IMR-90 (cell line): ENCODE measurements at regions not wholly inside any gene's neighbourhood (a gene's known extent, or its start where the extent isn't known, plus 50 kb on each side); places are given as distances from the start of the nearest gene placed in this dataset.

Experiments used
- ATAC-seq: fragments of 200-7000 bp; cut with Tn5 transposase; 2 replicates; pipeline ENCODE4 v1.9.1; 2020; ENCODE audit warnings: low read depth, mild to moderate bottlenecking, moderate library complexity
- BruUV-seq: library from RNA; stranded (reverse); fragments of 400-500 nt; replicated peaks from 2 replicates; lab custom pipeline; 2021; lab: Mats Ljungman, UMichigan
- CTCF ChIA-PET: fragments of 300-600 bp; formaldehyde crosslinking; extraction: SDS; loops from one replicate; lab custom pipeline; 2021; ENCODE audit warnings: antibody characterized with exemption; lab: Yijun Ruan, JAX
- POLR2A ChIA-PET: fragments of 300-600 bp; sonication (Branson Sonifier 250); formaldehyde crosslinking; loops from one replicate; lab custom pipeline; 2022; ENCODE audit warnings: antibody characterized with exemption; ENCODE audit not compliant: unreplicated experiment; lab: Charles Lee
- DNase-seq: peaks from one replicate; pipeline ENCODE4 v3.0.0; 2013
- H2AFZ ChIP-seq: replicated peaks from 2 replicates; pipeline ENCODE3; 2013; ENCODE audit warnings: low read length, mild to moderate bottlenecking; ENCODE audit not compliant: poor library complexity
- H2AK5ac ChIP-seq: 2 replicates; pipeline ENCODE4 v1.6.1; 2013; ENCODE audit warnings: low read depth, low read length, inconsistent platforms
- H2AK9ac ChIP-seq: replicated peaks from 2 replicates; pipeline ENCODE3; 2013; ENCODE audit warnings: mild to moderate bottlenecking, low read depth, low read length, moderate library complexity; ENCODE audit not compliant: poor library complexity
- H2BK120ac ChIP-seq: 2 replicates; pipeline ENCODE4 v1.6.1; 2013; ENCODE audit warnings: low read depth, low read length, inconsistent platforms
- H2BK15ac ChIP-seq: 3 replicates; pipeline ENCODE4 v1.6.1; 2013; ENCODE audit warnings: low read depth, low read length, inconsistent platforms
- H2BK20ac ChIP-seq: 2 replicates; pipeline ENCODE4 v1.6.1; 2013; ENCODE audit warnings: low read depth, mild to moderate bottlenecking, inconsistent platforms, low read length, moderate library complexity
- H2BK5ac ChIP-seq: 2 replicates; pipeline ENCODE4 v1.6.1; 2013; ENCODE audit warnings: mild to moderate bottlenecking, low read depth, low read length, inconsistent platforms; ENCODE audit not compliant: poor library complexity, severe bottlenecking
- H3K14ac ChIP-seq: replicated peaks from 2 replicates; pipeline ENCODE4 v1.6.1; 2013; ENCODE audit warnings: low read depth, low read length, inconsistent platforms
- H3K18ac ChIP-seq: 2 replicates; pipeline ENCODE4 v1.6.1; 2013; ENCODE audit warnings: low read depth, low read length, control low read depth
- H3K23ac ChIP-seq: 2 replicates; pipeline ENCODE4 v1.6.1; 2013; ENCODE audit warnings: low read depth, low read length, inconsistent platforms
- H3K27ac ChIP-seq: 2 replicates; pipeline ENCODE4 v1.5.1; 2013; ENCODE audit warnings: mild to moderate bottlenecking, control low read depth, low read length; ENCODE audit not compliant: insufficient read depth
- H3K27me3 ChIP-seq: 2 replicates; pipeline ENCODE4 v1.6.1; 2013; ENCODE audit warnings: low read length; ENCODE audit not compliant: control insufficient read depth, insufficient read depth
- H3K36me3 ChIP-seq: 2 replicates; pipeline ENCODE4 v1.6.1; 2013; ENCODE audit warnings: low read length, mixed read lengths; ENCODE audit not compliant: control insufficient read depth, insufficient read depth
- H3K4ac ChIP-seq: 2 replicates; pipeline ENCODE4 v1.6.1; 2013; ENCODE audit warnings: low read depth, low read length, inconsistent platforms
- H3K4me1 ChIP-seq: 2 replicates; pipeline ENCODE4 v1.6.1; 2013; ENCODE audit warnings: low read length, mixed read lengths; ENCODE audit not compliant: control insufficient read depth, insufficient read depth
- H3K4me2 ChIP-seq: 2 replicates; pipeline ENCODE4 v1.6.1; 2013; ENCODE audit warnings: low read depth, mild to moderate bottlenecking, control low read depth, low read length, moderate library complexity
- H3K4me3 ChIP-seq: 2 replicates; pipeline ENCODE4 v1.5.1; 2013; ENCODE audit warnings: low read depth, mild to moderate bottlenecking, control low read depth, low read length, moderate library complexity; ENCODE audit not compliant: insufficient read depth
- H3K56ac ChIP-seq: 2 replicates; pipeline ENCODE4 v1.6.1; 2013; ENCODE audit warnings: low read length, inconsistent platforms; ENCODE audit not compliant: insufficient read depth; ENCODE audit errors: extremely low read depth
- H3K79me1 ChIP-seq, 2 experiments: 2 replicates each; pipeline ENCODE4 v1.6.1; 2013; ENCODE audit warnings: low read length in 2 of 2, inconsistent platforms in 1 of 2, low read depth in 1 of 2
- H3K9ac ChIP-seq: 2 replicates; pipeline ENCODE4 v1.6.1; 2013; ENCODE audit warnings: low read depth, low read length, control low read depth
- H3K9me1 ChIP-seq: 2 replicates; pipeline ENCODE4 v1.6.1; 2013; ENCODE audit warnings: low read length, inconsistent platforms; ENCODE audit not compliant: insufficient read depth
- H3K9me3 ChIP-seq: 2 replicates; pipeline ENCODE4 v1.6.1; 2013; ENCODE audit warnings: low read length; ENCODE audit not compliant: control insufficient read depth, insufficient read depth
- H4K20me1 ChIP-seq: 2 replicates; pipeline ENCODE4 v1.6.1; 2013; ENCODE audit warnings: low read length, inconsistent platforms; ENCODE audit not compliant: insufficient read depth
- H4K5ac ChIP-seq: 2 replicates; pipeline ENCODE4 v1.6.1; 2013; ENCODE audit warnings: mild to moderate bottlenecking, low read depth, low read length, control low read depth
- H4K8ac ChIP-seq, 2 experiments: 2 replicates each; pipeline ENCODE4 v1.6.1; 2013; ENCODE audit warnings: low read depth in 2 of 2, low read length in 2 of 2, control low read depth in 1 of 2, inconsistent platforms in 1 of 2
- H4K91ac ChIP-seq: 2 replicates; pipeline ENCODE4 v1.6.1; 2013; ENCODE audit warnings: low read depth, low read length, inconsistent platforms; ENCODE audit not compliant: insufficient read depth
- CHD1 ChIP-seq: IDR thresholded peaks from 2 replicates; pipeline ENCODE4 v1.6.1; 2012; ENCODE audit warnings: low read depth, low read length, improper control_type of control experiment
- CTCF ChIP-seq: conservative IDR thresholded peaks from 2 replicates; pipeline ENCODE4 v1.5.1; 2012; ENCODE audit warnings: mild to moderate bottlenecking, low read depth, low read length, improper control_type of control experiment
- MAZ ChIP-seq: IDR thresholded peaks from 2 replicates; pipeline ENCODE4 v1.6.1; 2012; ENCODE audit warnings: low read depth, mild to moderate bottlenecking, low read length, improper control_type of control experiment, moderate library complexity, borderline replicate concordance
- POLR2A ChIP-seq: IDR thresholded peaks from 2 replicates; pipeline ENCODE4 v1.6.1; 2012; ENCODE audit warnings: mild to moderate bottlenecking, low read depth, low read length
- RCOR1 ChIP-seq: IDR thresholded peaks from 2 replicates; pipeline ENCODE4 v1.6.1; 2012; ENCODE audit warnings: mild to moderate bottlenecking, low read length, improper control_type of control experiment; ENCODE audit not compliant: insufficient replicate concordance
- USF2 ChIP-seq: fragments of 150-350 bp; IDR thresholded peaks from 2 replicates; pipeline ENCODE4 v1.6.1; 2017; ENCODE audit warnings: mild to moderate bottlenecking, antibody characterized with exemption, low read length, low read depth
- WGBS, 2 experiments: methylation state at CpG; one replicate each; pipeline versions ENCODE4 v1.1.5 to v1.1.7; 2013; ENCODE audit warnings: missing lambda C conversion rate in 2 of 2; ENCODE audit not compliant: insufficient read length in 1 of 2; ENCODE audit errors: extremely low coverage in 2 of 2; 5-methylcytosine and 5-hydroxymethylcytosine counted together
- dilution Hi-C: fragments of 300-500 bp; cut with HindIII; formaldehyde crosslinking; loops from one replicate; pipeline ENCODE4 v1.14.3; 2018; ENCODE audit warnings: low sequenced_read_pairs; ENCODE audit not compliant: unreplicated experiment
- in situ Hi-C: fragments of 300-500 bp; cut with MboI; formaldehyde crosslinking; loops from 3 replicates; pipeline ENCODE4 v1.14.3; 2019; ENCODE audit warnings: low sequenced_read_pairs, inconsistent platforms, mixed read lengths
- intact Hi-C: fragments of 100-400 bp; cut with micrococcal nuclease; formaldehyde crosslinking; loops from 2 replicates; pipeline ENCODE4 v1.10.0; 2022

- H3K4ac ChIP-seq = no peak overlapping the region
- no peak overlapping the region for H2BK120ac ChIP-seq
- no peak overlapping the region for H3K56ac ChIP-seq
- peaks cover 14% of the 10 kb centered on the region for H3K4me1 ChIP-seq
- no peak overlapping the region for H2BK20ac ChIP-seq
- dilution Hi-C loops = no loop called here
- peak overlapping the region; percentile 12; the same call in 1 of the 2 replicates for H3K14ac ChIP-seq
- no peak overlapping the region for H2BK15ac ChIP-seq
- POLR2A ChIA-PET = no interaction called here
- peak overlapping the region; percentile 51; the same call in 1 of the 2 replicates for H3K4me2 ChIP-seq
- no peak for DNase-seq
- WGBS, 2 experiments = 95% methylated on average over 6 of the region's 12 CpGs; no CpG with 5 or more reads in 1 of the 2 experiments
- H3K9me3 ChIP-seq = no peaks in the 10 kb centered on the region
- ATAC-seq = no peak
- no peak overlapping the region for H3K23ac ChIP-seq
- H3K4me3 ChIP-seq = no peak overlapping the region
- H3K36me3 ChIP-seq = no peaks in the 10 kb centered on the region
- H4K91ac ChIP-seq = no peak overlapping the region
- H3K18ac ChIP-seq = no peak overlapping the region
- in situ Hi-C loops = no loop called here
- intact Hi-C loops = no loop called here
- H3K9me1 ChIP-seq = peaks cover 2% of the 10 kb centered on the region; the same call in 1 of the 2 replicates
- no TSS peak for BruUV-seq
- no peak overlapping the region for H2AK5ac ChIP-seq
- H4K5ac ChIP-seq = no peak overlapping the region
- H2AK9ac ChIP-seq = no peak overlapping the region
- H3K79me1 ChIP-seq = no peaks in the 10 kb centered on the region
- CTCF ChIA-PET = no interaction called here
- no peak for TF ChIP-seq CTCF
- no peak for TF ChIP-seq MAZ
- TF ChIP-seq USF2 = no peak
- TF ChIP-seq POLR2A = no peak
- no peak for TF ChIP-seq RCOR1
- no peak for TF ChIP-seq CHD1
- no peak overlapping the region for H4K8ac ChIP-seq
- no peaks in the 10 kb centered on the region for H4K20me1 ChIP-seq
- H3K27ac ChIP-seq = no peak overlapping the region
- H3K27me3 ChIP-seq = no peaks in the 10 kb centered on the region
- no peak overlapping the region for H2BK5ac ChIP-seq
- H3K9ac ChIP-seq = no peak overlapping the region
- no peak overlapping the region for H2AFZ ChIP-seq
Observed at GRCh38 chr5:124907098-124907644, 160.7 kb upstream of the ZNF608 start.
